ENCODE measurements at regions not wholly inside any gene's neighbourhood (a gene's known extent, or its start where the extent isn't known, plus 50 kb on each side); places are given as distances from the start of the nearest gene placed in this dataset.
"Not testable (repeated sequence)": the region's sequence is repeated elsewhere in the genome, so short reads cannot be mapped to it uniquely, and the experiment has no call there.

DNA sequence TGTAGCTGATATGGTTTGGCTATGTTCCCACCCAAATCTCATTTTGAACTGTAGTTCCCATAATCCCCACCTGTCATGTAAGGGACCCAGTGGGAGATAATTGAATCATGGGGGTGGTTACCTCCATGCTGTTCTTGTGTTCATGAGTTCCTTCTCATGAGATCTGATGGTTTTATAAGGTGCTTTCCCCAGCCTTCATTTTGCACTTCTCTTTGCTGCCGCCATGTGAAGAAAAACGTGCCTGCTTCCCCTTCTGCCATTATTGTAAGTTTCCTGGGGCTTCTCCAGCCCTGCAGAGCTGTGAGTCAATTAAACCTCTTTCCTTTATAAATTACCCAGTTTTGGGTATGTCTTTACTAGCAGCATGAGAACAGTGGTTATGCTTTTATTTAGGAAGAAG lies 741.6 kb upstream of the GJE1 start:
- TF ChIP-seq CTCF (IDR thresholded peaks at IDR 0.05; ENCODE audit: insufficient read depth, low read length, poor library complexity, severe bottlenecking); EZH2phosphoT487 (conservative IDR thresholded peaks at IDR 0.05; ENCODE audit: low read length): not testable (repeated sequence)
